GM21825 (cell line): ENCODE measurements at regions not wholly inside any gene's neighbourhood (a gene's known extent, or its start where the extent isn't known, plus 50 kb on each side); places are given as distances from the start of the nearest gene placed in this dataset.
A peak's percentile ranks its signal among the peaks of the same experiment; 100 is the strongest.

Source experiments
- ATAC-seq: cut with Tn5 transposase; IDR thresholded peaks from one replicate; pipeline ENCODE4 v1.9.1; 2021; ENCODE audit warnings: mild to moderate bottlenecking, moderate library complexity; ENCODE audit not compliant: unreplicated experiment

- no peak for ATAC-seq
These were observed 69.6 kb upstream of the ARMC2 start for GRCh38 chr6:108778421-108779186.

- no peak for ATAC-seq
These were observed 68.5 kb upstream of the ARMC2 start for GRCh38 chr6:108779536-108780275.

GRCh38 chr6:108780784-108781183 lies 67.4 kb upstream of the ARMC2 start:
- ATAC-seq, result no peak

DNA sequence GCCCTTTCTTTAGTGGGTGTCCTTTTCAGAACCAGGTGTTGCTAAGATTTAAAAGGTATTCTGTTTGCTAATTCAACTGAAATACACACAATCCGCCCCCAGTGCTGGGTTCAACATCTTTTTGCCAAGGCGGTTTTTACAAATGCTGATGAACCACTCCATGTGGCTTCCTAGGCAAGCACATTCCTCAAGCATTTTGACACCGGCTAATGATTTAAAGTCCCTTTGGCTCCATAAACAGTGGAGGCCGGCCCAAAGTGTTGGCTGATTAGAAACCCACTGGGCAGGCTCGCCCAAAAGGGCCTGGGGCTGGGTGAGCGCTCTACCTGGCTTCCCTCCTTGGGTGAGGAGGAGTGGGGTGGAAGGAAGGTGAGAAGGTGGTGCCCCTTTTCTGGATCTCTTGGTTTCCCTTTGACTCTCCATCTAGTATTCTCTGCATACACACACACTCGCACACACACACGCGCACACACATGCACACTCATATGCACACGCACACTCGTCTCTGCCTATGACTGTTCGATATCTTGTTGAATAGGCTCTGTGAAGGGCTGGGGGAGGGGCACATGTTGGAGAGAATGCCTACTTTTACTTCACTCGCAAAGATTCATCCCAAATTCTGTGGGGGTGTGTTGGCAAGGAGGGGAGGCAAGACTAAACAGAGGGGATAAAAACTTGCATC lies 66.7 kb upstream of the ARMC2 start:
- ATAC-seq, result no peak

DNA sequence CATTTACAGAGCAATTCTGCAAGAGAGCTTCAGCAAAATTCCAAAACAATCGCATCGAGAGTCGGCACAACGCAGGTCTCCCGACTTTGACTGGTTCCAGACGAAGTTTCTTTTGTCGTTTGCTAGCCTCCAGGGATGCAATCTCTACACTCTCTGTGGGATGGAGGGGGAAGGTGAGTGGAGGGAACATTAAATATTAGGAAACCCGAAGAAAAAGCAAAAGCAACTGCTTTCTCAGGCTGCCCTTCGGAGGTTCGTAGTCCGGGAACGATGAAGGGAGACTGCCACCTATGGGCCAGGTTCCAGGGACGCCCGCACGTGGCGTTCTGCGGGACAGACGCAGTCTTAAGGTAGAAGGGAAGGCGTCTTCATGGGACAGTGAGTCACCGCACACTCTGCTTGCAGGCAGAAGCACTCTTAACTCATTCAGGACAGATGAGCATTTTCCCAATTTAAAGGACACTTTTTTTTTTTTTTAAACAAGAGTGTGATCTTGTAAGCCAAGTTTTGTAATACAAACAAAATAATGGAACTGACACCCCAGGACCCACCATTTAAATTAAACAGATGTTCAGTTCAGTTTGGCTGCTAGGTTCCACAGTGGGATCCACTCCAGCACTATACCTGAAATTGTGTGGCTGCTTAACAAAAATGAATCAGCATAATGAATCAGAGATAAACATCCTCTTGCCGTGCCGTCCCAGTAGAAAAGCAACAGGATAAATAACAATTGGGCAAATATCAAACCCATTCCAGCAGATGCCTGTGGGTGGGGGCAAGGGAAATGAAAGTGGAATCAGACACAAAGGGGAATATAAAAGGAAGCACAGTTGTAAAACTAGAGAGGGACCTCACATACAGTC lies 65.8 kb upstream of the ARMC2 start:
- ATAC-seq, result peak; percentile 70

DNA sequence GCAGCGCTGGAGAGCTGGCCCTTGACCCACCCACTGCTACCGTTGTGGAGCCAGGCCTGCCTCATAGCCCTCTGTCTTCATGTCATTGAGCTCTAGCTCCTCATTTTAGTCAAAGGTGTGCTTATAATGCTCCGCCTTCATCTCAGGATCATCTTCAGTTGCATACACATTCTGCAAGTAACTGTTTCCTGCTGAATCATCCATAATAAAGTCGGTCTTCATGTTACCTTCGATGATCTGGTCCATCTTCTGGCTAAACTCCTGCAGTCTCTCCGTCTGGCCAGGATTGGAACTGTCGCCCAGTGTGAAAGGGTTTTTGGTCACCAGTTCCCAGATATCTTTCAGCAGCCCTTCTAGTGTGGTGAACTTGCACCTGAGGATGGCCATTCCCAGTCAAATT lies 62.6 kb upstream of the ARMC2 start:
- ATAC-seq, result no peak

DNA sequence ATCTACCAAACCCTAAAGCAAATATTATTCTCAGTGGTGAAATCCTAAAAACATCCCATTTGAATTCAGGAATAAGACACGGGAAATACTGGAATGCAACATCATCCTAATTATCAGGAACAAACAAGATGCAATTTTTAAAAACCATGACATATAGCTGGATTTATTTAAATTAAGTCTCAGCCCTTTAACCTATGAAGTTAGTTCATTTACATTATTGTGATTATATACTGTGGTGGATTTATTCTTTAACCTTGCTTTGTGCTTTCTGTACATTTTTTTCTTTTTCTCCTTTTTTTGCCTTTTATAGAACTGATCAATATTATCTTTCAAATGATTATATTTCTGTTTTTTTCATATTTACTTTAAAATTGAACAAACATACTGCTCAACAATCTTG lies 59.8 kb upstream of the ARMC2 start:
- no peak for ATAC-seq

DNA sequence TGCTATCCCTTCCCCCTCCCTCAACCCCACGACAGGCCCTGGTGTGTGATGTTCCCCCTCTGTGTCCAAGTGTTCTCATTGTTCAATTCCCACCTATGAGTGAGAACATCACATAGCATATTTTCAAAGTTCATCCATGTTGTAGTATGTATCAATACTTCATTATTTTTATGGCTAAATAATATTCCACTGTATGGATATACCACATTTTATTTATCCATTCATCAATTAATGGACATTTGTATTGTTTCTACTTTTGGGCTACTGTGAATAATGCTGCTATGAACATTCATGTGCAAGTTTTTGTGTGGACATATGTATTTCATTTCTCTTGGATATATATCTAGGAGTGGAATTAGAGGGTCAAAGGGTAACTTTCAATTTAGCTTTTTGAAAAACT lies 58.7 kb upstream of the ARMC2 start:
- no peak for ATAC-seq

- ATAC-seq, result no peak
These were observed 56.5 kb upstream of the ARMC2 start for GRCh38 chr6:108791700-108792099.

DNA sequence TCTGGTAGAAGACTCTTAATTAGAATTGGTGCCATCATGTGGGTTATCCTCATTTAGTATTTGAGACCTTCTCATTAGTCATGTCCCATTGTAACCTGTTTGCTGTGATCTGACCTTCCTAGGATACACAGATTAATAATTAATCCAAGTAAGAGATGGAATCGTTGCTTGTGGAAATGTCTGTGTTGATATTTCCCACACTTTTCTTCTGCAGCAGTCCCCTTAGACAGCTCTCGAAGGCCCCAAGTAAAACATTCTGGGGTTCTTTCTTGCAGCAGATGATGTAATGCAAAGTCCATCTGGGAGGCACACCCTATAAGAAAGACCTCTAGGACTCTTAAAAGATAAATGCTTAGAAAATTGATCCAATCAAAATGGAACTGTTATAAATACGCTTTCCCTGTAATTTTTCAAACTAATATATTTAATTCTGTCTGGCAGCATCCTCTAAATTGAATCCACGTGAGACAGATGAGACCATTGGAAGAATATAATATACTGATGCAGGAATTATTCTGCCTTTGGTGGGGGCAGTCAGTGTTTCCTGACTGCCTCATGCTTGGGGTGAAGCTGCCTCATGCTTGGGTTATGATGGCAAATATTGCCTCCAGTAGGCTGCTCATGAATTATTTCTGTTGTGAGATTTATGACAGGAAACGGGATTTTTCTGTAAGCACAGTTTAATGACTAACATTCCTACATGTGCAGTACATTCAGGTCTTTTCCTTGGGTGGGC lies 54.5 kb upstream of the ARMC2 start:
- ATAC-seq, result no peak

GRCh38 chr6:108795122-108795521 lies 53.1 kb upstream of the ARMC2 start:
- no peak for ATAC-seq

DNA sequence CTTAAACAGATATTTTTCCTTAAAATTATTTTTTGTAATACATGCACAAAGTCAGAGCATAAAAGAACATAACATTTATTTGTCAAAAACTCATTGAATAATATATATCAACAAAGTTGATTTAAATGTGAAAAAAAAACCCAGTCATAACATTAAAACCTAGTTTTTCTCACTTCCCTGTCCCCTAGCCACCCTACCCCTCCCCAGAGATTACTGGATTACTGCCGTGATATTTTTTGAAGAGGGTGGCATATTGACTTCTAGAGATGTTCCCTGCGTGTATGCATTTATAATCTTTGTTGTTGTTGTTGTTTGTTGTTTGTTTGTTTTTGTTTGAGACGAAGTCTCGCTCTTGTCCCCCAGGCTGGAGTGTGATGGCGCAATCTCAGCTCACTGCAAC lies 52.4 kb upstream of the ARMC2 start:
- no peak for ATAC-seq

DNA sequence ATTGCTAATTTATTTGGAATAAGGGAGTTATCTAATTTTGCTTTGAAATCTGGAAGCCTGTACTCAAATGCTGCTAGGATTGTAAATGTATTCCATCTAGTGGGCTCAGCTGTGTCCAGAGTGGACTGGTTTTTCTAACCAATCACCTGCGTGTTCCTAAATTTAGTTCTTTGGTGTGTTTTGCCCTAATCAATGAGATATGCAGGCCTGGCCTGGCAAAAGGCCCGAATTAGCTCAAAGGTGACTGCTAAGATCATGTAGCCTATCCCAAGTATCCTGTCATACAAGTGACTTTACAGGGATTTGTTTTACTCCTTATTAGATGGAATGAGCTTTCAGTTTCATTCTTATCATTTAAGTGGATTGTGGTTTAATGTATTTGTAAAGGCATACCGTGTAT lies 51.3 kb upstream of the ARMC2 start:
- ATAC-seq, result no peak

- no peak for ATAC-seq
These were observed 50.1 kb upstream of the ARMC2 start for GRCh38 chr6:108797951-108798669.
